Mammary epithelial cell (primary cell): ENCODE measurements at regions not wholly inside any gene's neighbourhood (a gene's known extent, or its start where the extent isn't known, plus 50 kb on each side); places are given as distances from the start of the nearest gene placed in this dataset.

Experiments
- CTCF ChIP-seq, 2 donors: IDR thresholded peaks in 1 of 2; conservative IDR thresholded peaks in 1 of 2; 2 replicates each; pipeline ENCODE4 v1.5.1; 2011 to 2012; ENCODE audit warnings: inconsistent platforms in 2 of 2, low read length in 2 of 2, mild to moderate bottlenecking in 2 of 2, control low read depth in 1 of 2, low read depth in 1 of 2; ENCODE audit not compliant: insufficient read depth in 1 of 2; ENCODE audit errors: extremely low read depth in 1 of 2
- EZH2 ChIP-seq: IDR thresholded peaks from 2 replicates; pipeline ENCODE4 v1.6.1; 2012; ENCODE audit warnings: low read length, inconsistent platforms, borderline replicate concordance

- no peak for TF ChIP-seq CTCF (conservative IDR thresholded peaks at IDR 0.05 in 1 of 2, IDR thresholded peaks at IDR 0.05 in 1 of 2; ENCODE audit: extremely low read depth in 1 of 2, insufficient read depth in 1 of 2, low read depth in 1 of 2, low read length in 2 of 2)
- TF ChIP-seq EZH2: no peak
Observed at GRCh38 chr2:240252191-240252871, 111.9 kb upstream of the OTOS start.
